ENCODE measurements at regions not wholly inside any gene's neighbourhood (a gene's known extent, or its start where the extent isn't known, plus 50 kb on each side); places are given as distances from the start of the nearest gene placed in this dataset.

- Histone ChIP-seq H3K79me2 (ENCODE audit: insufficient read depth, low read depth, low read length) (no peaks in the 10 kb centered on the region), H4K20me1 (ENCODE audit: insufficient read depth, low read length) (no peaks in the 10 kb centered on the region), H3K4me2 (ENCODE audit: low read length) (no peak overlapping the region), H3K36me3 (ENCODE audit: insufficient read depth, low read length) (no peaks in the 10 kb centered on the region), H2AFZ (ENCODE audit: low read length) (no peak overlapping the region), H3K9me3 (ENCODE audit: low read length) (no peaks in the 10 kb centered on the region), H3K27ac (ENCODE audit: low read depth, low read length, poor library complexity, severe bottlenecking) (no peak overlapping the region), H3K4me3 (ENCODE audit: low read depth, low read length, poor library complexity, severe bottlenecking) (no peak overlapping the region), H3K9me2 (ENCODE audit: insufficient read depth, low read length) (no peaks in the 10 kb centered on the region), H3K4me1 (ENCODE audit: insufficient read depth, low read length, poor library complexity, severe bottlenecking) (no peaks in the 10 kb centered on the region)
- TF ChIP-seq CTCF (conservative IDR thresholded peaks at IDR 0.05; ENCODE audit: low read length) (no peak), EZH2phosphoT487 (IDR thresholded peaks at IDR 0.05; ENCODE audit: borderline replicate concordance, low read depth, low read length) (no peak)
- intact Hi-C loops (cut with micrococcal nuclease; ENCODE audit: unreplicated experiment), result no loop called here
- ChIA-PET CTCF (ENCODE audit: unreplicated experiment) (interaction anchor here (0.5 kb wide), 1 partner anchor 336 kb away, joined by 4 read pairs; no protein-coding TSS in a partner anchor), POLR2A (no interaction called here)
- BruUV-seq (replicated peaks), result no TSS peak
- DNase-seq (ENCODE audit: low spot score), result no peak
Observed at GRCh38 chr10:78865931-78866717, 202.6 kb upstream of the ZMIZ1 start.

DNA sequence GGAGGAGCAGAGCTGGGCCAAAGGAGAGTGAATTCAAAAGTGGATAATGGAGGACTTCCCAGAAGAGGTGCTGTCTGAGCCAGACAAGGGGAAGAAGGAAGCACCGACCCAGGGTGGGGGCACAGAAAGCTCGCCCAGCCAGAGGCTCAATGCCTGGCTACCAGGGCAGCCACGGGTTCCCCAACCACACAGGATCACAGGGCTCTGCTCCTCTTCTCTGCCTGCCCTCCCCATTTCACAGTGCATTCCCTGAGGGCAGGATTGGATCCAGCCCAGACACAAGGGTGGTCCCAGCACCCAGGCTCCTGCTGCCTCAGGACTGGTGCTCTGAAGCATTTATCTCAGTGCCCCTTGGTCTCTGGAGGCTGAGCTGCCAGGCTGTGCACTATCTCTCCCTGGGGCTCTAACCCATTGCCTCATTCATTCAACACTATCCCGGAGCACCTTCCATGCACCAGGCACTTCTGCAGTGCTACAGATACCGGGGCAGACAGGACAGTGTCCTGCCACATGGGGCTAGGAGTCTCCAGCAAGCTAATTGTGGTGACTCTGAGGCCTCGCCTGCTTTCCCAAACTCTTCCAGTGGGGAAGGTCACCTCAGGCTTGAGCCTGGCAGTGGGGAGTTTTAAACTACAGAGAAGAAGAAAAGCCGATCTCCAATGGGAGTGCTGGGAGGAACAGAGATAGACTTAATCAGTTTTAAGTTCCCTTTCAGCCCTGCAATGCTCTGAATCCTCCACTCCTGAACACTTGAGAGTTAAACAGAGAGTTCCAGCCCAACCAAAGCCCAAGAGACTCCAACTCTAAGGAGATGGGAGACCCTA is 201.8 kb upstream of the ZMIZ1 start:
- CTCF ChIA-PET (ENCODE audit: unreplicated experiment), result no interaction called here
- no peaks in the 10 kb centered on the region for H3K79me2 ChIP-seq (ENCODE audit: insufficient read depth, low read depth, low read length)
- no peak overlapping the region for H3K27ac ChIP-seq (ENCODE audit: low read depth, low read length, poor library complexity, severe bottlenecking)
- POLR2A ChIA-PET, result interaction anchor here (0.7 kb wide), 1 partner anchor 903 kb away, joined by 3 read pairs; no protein-coding TSS in a partner anchor
- H3K36me3 ChIP-seq (ENCODE audit: insufficient read depth, low read length), result no peaks in the 10 kb centered on the region
- H3K9me3 ChIP-seq (ENCODE audit: low read length), result no peaks in the 10 kb centered on the region
- no peak overlapping the region for H3K4me2 ChIP-seq (ENCODE audit: low read length)
- no peak for DNase-seq (ENCODE audit: low spot score)
- no peaks in the 10 kb centered on the region for H3K9me2 ChIP-seq (ENCODE audit: insufficient read depth, low read length)
- no peaks in the 10 kb centered on the region for H3K4me1 ChIP-seq (ENCODE audit: insufficient read depth, low read length, poor library complexity, severe bottlenecking)
- no peak overlapping the region for H3K4me3 ChIP-seq (ENCODE audit: low read depth, low read length, poor library complexity, severe bottlenecking)
- H4K20me1 ChIP-seq (ENCODE audit: insufficient read depth, low read length), result no peaks in the 10 kb centered on the region
- intact Hi-C loops (cut with micrococcal nuclease; ENCODE audit: unreplicated experiment), result no loop called here
- no TSS peak for BruUV-seq (replicated peaks)
- no peak overlapping the region for H2AFZ ChIP-seq (ENCODE audit: low read length)
- TF ChIP-seq CTCF (conservative IDR thresholded peaks at IDR 0.05; ENCODE audit: low read length) (no peak), EZH2phosphoT487 (IDR thresholded peaks at IDR 0.05; ENCODE audit: borderline replicate concordance, low read depth, low read length) (no peak)

GRCh38 chr10:78867555-78867939 is 201.2 kb upstream of the ZMIZ1 start:
- no TSS peak for BruUV-seq (replicated peaks)
- Histone ChIP-seq H3K27ac (ENCODE audit: low read depth, low read length, poor library complexity, severe bottlenecking) (no peak overlapping the region), H3K79me2 (ENCODE audit: insufficient read depth, low read depth, low read length) (no peaks in the 10 kb centered on the region), H4K20me1 (ENCODE audit: insufficient read depth, low read length) (no peaks in the 10 kb centered on the region), H2AFZ (ENCODE audit: low read length) (no peak overlapping the region), H3K36me3 (ENCODE audit: insufficient read depth, low read length) (no peaks in the 10 kb centered on the region), H3K9me2 (ENCODE audit: insufficient read depth, low read length) (no peaks in the 10 kb centered on the region), H3K9me3 (ENCODE audit: low read length) (no peaks in the 10 kb centered on the region), H3K4me2 (ENCODE audit: low read length) (no peak overlapping the region), H3K4me3 (ENCODE audit: low read depth, low read length, poor library complexity, severe bottlenecking) (no peak overlapping the region), H3K4me1 (ENCODE audit: insufficient read depth, low read length, poor library complexity, severe bottlenecking) (no peaks in the 10 kb centered on the region)
- ChIA-PET POLR2A (no interaction called here), CTCF (ENCODE audit: unreplicated experiment) (no interaction called here)
- no peak for DNase-seq (ENCODE audit: low spot score)
- TF ChIP-seq EZH2phosphoT487 (IDR thresholded peaks at IDR 0.05; ENCODE audit: borderline replicate concordance, low read depth, low read length) (no peak), CTCF (conservative IDR thresholded peaks at IDR 0.05; ENCODE audit: low read length) (no peak)
- intact Hi-C loops (cut with micrococcal nuclease; ENCODE audit: unreplicated experiment), result no loop called here

Data from OCI-LY7 (cell line).